IMR-90 (cell line): ENCODE measurements at regions not wholly inside any gene's neighbourhood (a gene's known extent, or its start where the extent isn't known, plus 50 kb on each side); places are given as distances from the start of the nearest gene placed in this dataset.

Source experiments
- ATAC-seq: fragments of 200-7000 bp; cut with Tn5 transposase; 2 replicates; pipeline ENCODE4 v1.9.1; 2020; ENCODE audit warnings: low read depth, mild to moderate bottlenecking, moderate library complexity
- BruUV-seq: library from RNA; stranded (reverse); fragments of 400-500 nt; replicated peaks from 2 replicates; lab custom pipeline; 2021; lab: Mats Ljungman, UMichigan
- CTCF ChIA-PET: fragments of 300-600 bp; formaldehyde crosslinking; extraction: SDS; loops from one replicate; lab custom pipeline; 2021; ENCODE audit warnings: antibody characterized with exemption; lab: Yijun Ruan, JAX
- POLR2A ChIA-PET: fragments of 300-600 bp; sonication (Branson Sonifier 250); formaldehyde crosslinking; loops from one replicate; lab custom pipeline; 2022; ENCODE audit warnings: antibody characterized with exemption; ENCODE audit not compliant: unreplicated experiment; lab: Charles Lee
- DNase-seq: peaks from one replicate; pipeline ENCODE4 v3.0.0; 2013
- H2AFZ ChIP-seq: replicated peaks from 2 replicates; pipeline ENCODE3; 2013; ENCODE audit warnings: low read length, mild to moderate bottlenecking; ENCODE audit not compliant: poor library complexity
- H2AK5ac ChIP-seq: 2 replicates; pipeline ENCODE4 v1.6.1; 2013; ENCODE audit warnings: low read depth, low read length, inconsistent platforms
- H2AK9ac ChIP-seq: replicated peaks from 2 replicates; pipeline ENCODE3; 2013; ENCODE audit warnings: mild to moderate bottlenecking, low read depth, low read length, moderate library complexity; ENCODE audit not compliant: poor library complexity
- H2BK120ac ChIP-seq: 2 replicates; pipeline ENCODE4 v1.6.1; 2013; ENCODE audit warnings: low read depth, low read length, inconsistent platforms
- H2BK15ac ChIP-seq: 3 replicates; pipeline ENCODE4 v1.6.1; 2013; ENCODE audit warnings: low read depth, low read length, inconsistent platforms
- H2BK20ac ChIP-seq: 2 replicates; pipeline ENCODE4 v1.6.1; 2013; ENCODE audit warnings: low read depth, mild to moderate bottlenecking, inconsistent platforms, low read length, moderate library complexity
- H2BK5ac ChIP-seq: 2 replicates; pipeline ENCODE4 v1.6.1; 2013; ENCODE audit warnings: mild to moderate bottlenecking, low read depth, low read length, inconsistent platforms; ENCODE audit not compliant: poor library complexity, severe bottlenecking
- H3K14ac ChIP-seq: replicated peaks from 2 replicates; pipeline ENCODE4 v1.6.1; 2013; ENCODE audit warnings: low read depth, low read length, inconsistent platforms
- H3K18ac ChIP-seq: 2 replicates; pipeline ENCODE4 v1.6.1; 2013; ENCODE audit warnings: low read depth, low read length, control low read depth
- H3K23ac ChIP-seq: 2 replicates; pipeline ENCODE4 v1.6.1; 2013; ENCODE audit warnings: low read depth, low read length, inconsistent platforms
- H3K27ac ChIP-seq: 2 replicates; pipeline ENCODE4 v1.5.1; 2013; ENCODE audit warnings: mild to moderate bottlenecking, control low read depth, low read length; ENCODE audit not compliant: insufficient read depth
- H3K27me3 ChIP-seq: 2 replicates; pipeline ENCODE4 v1.6.1; 2013; ENCODE audit warnings: low read length; ENCODE audit not compliant: control insufficient read depth, insufficient read depth
- H3K36me3 ChIP-seq: 2 replicates; pipeline ENCODE4 v1.6.1; 2013; ENCODE audit warnings: low read length, mixed read lengths; ENCODE audit not compliant: control insufficient read depth, insufficient read depth
- H3K4ac ChIP-seq: 2 replicates; pipeline ENCODE4 v1.6.1; 2013; ENCODE audit warnings: low read depth, low read length, inconsistent platforms
- H3K4me1 ChIP-seq: 2 replicates; pipeline ENCODE4 v1.6.1; 2013; ENCODE audit warnings: low read length, mixed read lengths; ENCODE audit not compliant: control insufficient read depth, insufficient read depth
- H3K4me2 ChIP-seq: 2 replicates; pipeline ENCODE4 v1.6.1; 2013; ENCODE audit warnings: low read depth, mild to moderate bottlenecking, control low read depth, low read length, moderate library complexity
- H3K4me3 ChIP-seq: 2 replicates; pipeline ENCODE4 v1.5.1; 2013; ENCODE audit warnings: low read depth, mild to moderate bottlenecking, control low read depth, low read length, moderate library complexity; ENCODE audit not compliant: insufficient read depth
- H3K56ac ChIP-seq: 2 replicates; pipeline ENCODE4 v1.6.1; 2013; ENCODE audit warnings: low read length, inconsistent platforms; ENCODE audit not compliant: insufficient read depth; ENCODE audit errors: extremely low read depth
- H3K79me1 ChIP-seq, 2 experiments: 2 replicates each; pipeline ENCODE4 v1.6.1; 2013; ENCODE audit warnings: low read length in 2 of 2, inconsistent platforms in 1 of 2, low read depth in 1 of 2
- H3K9ac ChIP-seq: 2 replicates; pipeline ENCODE4 v1.6.1; 2013; ENCODE audit warnings: low read depth, low read length, control low read depth
- H3K9me1 ChIP-seq: 2 replicates; pipeline ENCODE4 v1.6.1; 2013; ENCODE audit warnings: low read length, inconsistent platforms; ENCODE audit not compliant: insufficient read depth
- H3K9me3 ChIP-seq: 2 replicates; pipeline ENCODE4 v1.6.1; 2013; ENCODE audit warnings: low read length; ENCODE audit not compliant: control insufficient read depth, insufficient read depth
- H4K20me1 ChIP-seq: 2 replicates; pipeline ENCODE4 v1.6.1; 2013; ENCODE audit warnings: low read length, inconsistent platforms; ENCODE audit not compliant: insufficient read depth
- H4K5ac ChIP-seq: 2 replicates; pipeline ENCODE4 v1.6.1; 2013; ENCODE audit warnings: mild to moderate bottlenecking, low read depth, low read length, control low read depth
- H4K8ac ChIP-seq, 2 experiments: 2 replicates each; pipeline ENCODE4 v1.6.1; 2013; ENCODE audit warnings: low read depth in 2 of 2, low read length in 2 of 2, control low read depth in 1 of 2, inconsistent platforms in 1 of 2
- H4K91ac ChIP-seq: 2 replicates; pipeline ENCODE4 v1.6.1; 2013; ENCODE audit warnings: low read depth, low read length, inconsistent platforms; ENCODE audit not compliant: insufficient read depth
- BHLHE40 ChIP-seq: fragments of 150-350 bp; IDR thresholded peaks from 2 replicates; pipeline ENCODE4 v1.6.1; 2016; ENCODE audit warnings: mild to moderate bottlenecking, low read depth, low read length
- CEBPB ChIP-seq: IDR thresholded peaks from 2 replicates; pipeline ENCODE4 v1.6.1; 2012; ENCODE audit warnings: low read depth, low read length, improper control_type of control experiment
- CHD1 ChIP-seq: IDR thresholded peaks from 2 replicates; pipeline ENCODE4 v1.6.1; 2012; ENCODE audit warnings: low read depth, low read length, improper control_type of control experiment
- CTCF ChIP-seq: conservative IDR thresholded peaks from 2 replicates; pipeline ENCODE4 v1.5.1; 2012; ENCODE audit warnings: mild to moderate bottlenecking, low read depth, low read length, improper control_type of control experiment
- ELK1 ChIP-seq: fragments of 150-350 bp; IDR thresholded peaks from 2 replicates; pipeline ENCODE4 v1.6.1; 2016; ENCODE audit warnings: low read depth, mild to moderate bottlenecking, low read length, moderate library complexity, borderline replicate concordance
- FOS ChIP-seq: fragments of 150-350 bp; IDR thresholded peaks from 2 replicates; pipeline ENCODE4 v1.6.1; 2016; ENCODE audit warnings: low read depth, low read length
- MAFK ChIP-seq: IDR thresholded peaks from 2 replicates; pipeline ENCODE4 v1.6.1; 2012; ENCODE audit warnings: low read depth, low read length, improper control_type of control experiment
- MAZ ChIP-seq: IDR thresholded peaks from 2 replicates; pipeline ENCODE4 v1.6.1; 2012; ENCODE audit warnings: low read depth, mild to moderate bottlenecking, low read length, improper control_type of control experiment, moderate library complexity, borderline replicate concordance
- MXI1 ChIP-seq: IDR thresholded peaks from 2 replicates; pipeline ENCODE4 v1.6.1; 2012; ENCODE audit warnings: low read depth, mild to moderate bottlenecking, low read length, moderate library complexity, borderline replicate concordance
- NFE2L2 ChIP-seq: fragments of 150-350 bp; IDR thresholded peaks from 2 replicates; pipeline ENCODE4 v1.6.1; 2016; ENCODE audit warnings: low read depth, mild to moderate bottlenecking, low read length
- POLR2A ChIP-seq: IDR thresholded peaks from 2 replicates; pipeline ENCODE4 v1.6.1; 2012; ENCODE audit warnings: mild to moderate bottlenecking, low read depth, low read length
- RAD21 ChIP-seq: IDR thresholded peaks from 2 replicates; pipeline ENCODE4 v1.6.1; 2012; ENCODE audit warnings: low read length, improper control_type of control experiment
- RCOR1 ChIP-seq: IDR thresholded peaks from 2 replicates; pipeline ENCODE4 v1.6.1; 2012; ENCODE audit warnings: mild to moderate bottlenecking, low read length, improper control_type of control experiment; ENCODE audit not compliant: insufficient replicate concordance
- RFX5 ChIP-seq: IDR thresholded peaks from 2 replicates; pipeline ENCODE4 v1.8.0; 2012; ENCODE audit warnings: low read depth, mild to moderate bottlenecking, low read length, moderate library complexity
- SMC3 ChIP-seq: fragments of 150-350 bp; IDR thresholded peaks from 2 replicates; pipeline ENCODE4 v1.6.1; 2016; ENCODE audit warnings: low read depth, mild to moderate bottlenecking, antibody characterized with exemption, low read length, moderate library complexity
- USF2 ChIP-seq: fragments of 150-350 bp; IDR thresholded peaks from 2 replicates; pipeline ENCODE4 v1.6.1; 2017; ENCODE audit warnings: mild to moderate bottlenecking, antibody characterized with exemption, low read length, low read depth
- WGBS, 2 experiments: methylation state at CpG; one replicate each; pipeline versions ENCODE4 v1.1.5 to v1.1.7; 2013; ENCODE audit warnings: missing lambda C conversion rate in 2 of 2; ENCODE audit not compliant: insufficient read length in 1 of 2; ENCODE audit errors: extremely low coverage in 2 of 2; 5-methylcytosine and 5-hydroxymethylcytosine counted together
- dilution Hi-C: fragments of 300-500 bp; cut with HindIII; formaldehyde crosslinking; loops from one replicate; pipeline ENCODE4 v1.14.3; 2018; ENCODE audit warnings: low sequenced_read_pairs; ENCODE audit not compliant: unreplicated experiment
- in situ Hi-C: fragments of 300-500 bp; cut with MboI; formaldehyde crosslinking; loops from 3 replicates; pipeline ENCODE4 v1.14.3; 2019; ENCODE audit warnings: low sequenced_read_pairs, inconsistent platforms, mixed read lengths
- intact Hi-C: fragments of 100-400 bp; cut with micrococcal nuclease; formaldehyde crosslinking; loops from 2 replicates; pipeline ENCODE4 v1.10.0; 2022

GRCh38 chr4:153074486-153074885 is 129.8 kb upstream of the TRIM2 start:
- H3K4me2 ChIP-seq, result no peak overlapping the region
- no peak for ATAC-seq
- H2AFZ ChIP-seq, result no peak overlapping the region
- ChIA-PET POLR2A (no interaction called here), CTCF (interaction anchor here (1.0 to 2.3 kb wide), 4 partner anchors 8 to 146 kb away, joined by 3 to 10 read pairs (median 5); no protein-coding TSS in a partner anchor)
- no peak overlapping the region for H2BK15ac ChIP-seq
- no peak overlapping the region for H3K18ac ChIP-seq
- no CpG with 5 or more reads among the region's 1 CpG for WGBS, 2 experiments
- no peak overlapping the region for H2BK120ac ChIP-seq
- H4K8ac ChIP-seq, result no peak overlapping the region
- H2BK20ac ChIP-seq, result no peak overlapping the region
- H3K9me1 ChIP-seq, result no peaks in the 10 kb centered on the region
- no peak overlapping the region for H2BK5ac ChIP-seq
- in situ Hi-C loops (no loop called here), dilution Hi-C loops (no loop called here), intact Hi-C loops (no loop called here)
- no peak overlapping the region for H3K4me3 ChIP-seq
- H3K4ac ChIP-seq, result no peak overlapping the region
- no peak for TF ChIP-seq CHD1
- no peak for TF ChIP-seq POLR2A
- TF ChIP-seq RCOR1, result no peak
- TF ChIP-seq CEBPB, result no peak
- no peak for TF ChIP-seq FOS
- no peak for TF ChIP-seq NFE2L2
- TF ChIP-seq RAD21, result no peak
- TF ChIP-seq RFX5, result no peak
- TF ChIP-seq CTCF, result no peak
- TF ChIP-seq SMC3, result no peak
- no peak for TF ChIP-seq MXI1
- TF ChIP-seq BHLHE40, result no peak
- TF ChIP-seq USF2, result no peak
- TF ChIP-seq ELK1, result no peak
- no peak for TF ChIP-seq MAZ
- no peak for TF ChIP-seq MAFK
- H3K9me3 ChIP-seq, result no peaks in the 10 kb centered on the region
- BruUV-seq, result no TSS peak
- no peak overlapping the region for H4K91ac ChIP-seq
- H3K23ac ChIP-seq, result no peak overlapping the region
- no peak for DNase-seq
- H2AK5ac ChIP-seq, result no peak overlapping the region
- no peak overlapping the region for H3K9ac ChIP-seq
- H3K14ac ChIP-seq, result no peak overlapping the region
- H3K4me1 ChIP-seq, result no peaks in the 10 kb centered on the region
- no peak overlapping the region for H2AK9ac ChIP-seq
- H3K56ac ChIP-seq, result no peak overlapping the region
- H3K36me3 ChIP-seq, result no peaks in the 10 kb centered on the region
- no peaks in the 10 kb centered on the region for H3K79me1 ChIP-seq
- H3K27ac ChIP-seq, result no peak overlapping the region
- peaks cover 15% of the 10 kb centered on the region for H3K27me3 ChIP-seq
- no peaks in the 10 kb centered on the region for H4K20me1 ChIP-seq
- no peak overlapping the region for H4K5ac ChIP-seq
